ENCODE measurements at regions not wholly inside any gene's neighbourhood (a gene's known extent, or its start where the extent isn't known, plus 50 kb on each side); places are given as distances from the start of the nearest gene placed in this dataset.

DNA sequence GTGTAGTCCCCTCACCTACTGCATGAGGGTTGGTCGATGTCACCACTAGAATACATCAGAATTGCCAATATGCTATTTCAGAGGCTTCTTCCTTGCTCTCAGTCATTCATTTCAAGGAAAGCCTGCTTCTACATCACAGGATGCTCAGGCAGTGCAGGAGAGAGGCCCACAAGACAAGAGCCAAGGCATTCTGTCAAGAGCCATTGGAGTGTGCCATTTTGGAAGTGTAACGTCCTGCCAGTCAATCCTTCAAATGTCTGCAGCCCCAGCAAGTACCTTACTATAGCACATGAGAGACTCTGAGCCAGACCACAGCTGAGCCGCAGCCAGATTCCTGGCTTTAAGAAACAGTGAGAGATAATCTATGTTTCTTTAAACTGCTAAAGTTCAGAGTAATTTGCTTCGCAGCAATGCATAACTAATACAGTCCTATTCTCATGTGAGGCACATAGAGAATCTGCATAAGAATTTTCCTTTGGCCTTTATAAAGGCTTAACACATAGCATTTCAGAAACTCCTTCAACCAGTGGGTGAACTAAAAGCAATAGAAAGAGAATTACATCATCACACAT is 166.5 kb upstream of the GNAI1 start:
- no peak for DNase-seq (ENCODE audit: low spot score)
- no peaks in the 10 kb centered on the region for H3K4me1 ChIP-seq
- TF ChIP-seq, protein P1, sequence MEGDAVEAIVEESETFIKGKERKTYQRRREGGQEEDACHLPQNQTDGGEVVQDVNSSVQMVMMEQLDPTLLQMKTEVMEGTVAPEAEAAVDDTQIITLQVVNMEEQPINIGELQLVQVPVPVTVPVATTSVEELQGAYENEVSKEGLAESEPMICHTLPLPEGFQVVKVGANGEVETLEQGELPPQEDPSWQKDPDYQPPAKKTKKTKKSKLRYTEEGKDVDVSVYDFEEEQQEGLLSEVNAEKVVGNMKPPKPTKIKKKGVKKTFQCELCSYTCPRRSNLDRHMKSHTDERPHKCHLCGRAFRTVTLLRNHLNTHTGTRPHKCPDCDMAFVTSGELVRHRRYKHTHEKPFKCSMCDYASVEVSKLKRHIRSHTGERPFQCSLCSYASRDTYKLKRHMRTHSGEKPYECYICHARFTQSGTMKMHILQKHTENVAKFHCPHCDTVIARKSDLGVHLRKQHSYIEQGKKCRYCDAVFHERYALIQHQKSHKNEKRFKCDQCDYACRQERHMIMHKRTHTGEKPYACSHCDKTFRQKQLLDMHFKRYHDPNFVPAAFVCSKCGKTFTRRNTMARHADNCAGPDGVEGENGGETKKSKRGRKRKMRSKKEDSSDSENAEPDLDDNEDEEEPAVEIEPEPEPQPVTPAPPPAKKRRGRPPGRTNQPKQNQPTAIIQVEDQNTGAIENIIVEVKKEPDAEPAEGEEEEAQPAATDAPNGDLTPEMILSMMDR (IDR thresholded peaks at IDR 0.05), result no peak
- no peak overlapping the region for H3K27ac ChIP-seq
- H3K36me3 ChIP-seq, result no peaks in the 10 kb centered on the region
- no peak overlapping the region for H3K4me3 ChIP-seq
- H3K9me3 ChIP-seq, result no peaks in the 10 kb centered on the region
- no peaks in the 10 kb centered on the region for H3K27me3 ChIP-seq

DNA sequence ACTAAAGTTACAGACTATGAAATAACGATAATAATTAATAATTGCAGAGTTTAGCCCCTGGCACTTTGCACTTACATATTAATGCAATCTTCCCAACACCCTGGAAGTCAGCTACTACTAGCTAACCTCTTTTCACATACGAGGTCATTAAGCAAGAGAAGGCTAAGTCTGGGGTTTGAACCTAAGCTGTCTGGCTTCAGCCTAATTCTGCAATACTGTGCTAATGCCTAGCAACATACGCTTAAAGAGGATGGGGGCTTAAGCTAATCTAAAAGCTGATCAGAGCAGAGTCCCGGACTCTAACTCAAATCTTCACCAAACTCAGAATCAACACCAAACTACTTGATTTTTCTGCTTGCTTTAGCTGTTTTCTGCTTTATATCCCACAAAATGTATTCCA is 168.7 kb upstream of the GNAI1 start:
- DNase-seq (ENCODE audit: low spot score), result no peak
- no peak overlapping the region for H3K27ac ChIP-seq
- TF ChIP-seq, protein P1 (IDR thresholded peaks at IDR 0.05), result no peak
- no peaks in the 10 kb centered on the region for H3K4me1 ChIP-seq
- H3K36me3 ChIP-seq, result no peaks in the 10 kb centered on the region
- no peak overlapping the region for H3K4me3 ChIP-seq
- no peaks in the 10 kb centered on the region for H3K27me3 ChIP-seq
- H3K9me3 ChIP-seq, result no peaks in the 10 kb centered on the region

DNA sequence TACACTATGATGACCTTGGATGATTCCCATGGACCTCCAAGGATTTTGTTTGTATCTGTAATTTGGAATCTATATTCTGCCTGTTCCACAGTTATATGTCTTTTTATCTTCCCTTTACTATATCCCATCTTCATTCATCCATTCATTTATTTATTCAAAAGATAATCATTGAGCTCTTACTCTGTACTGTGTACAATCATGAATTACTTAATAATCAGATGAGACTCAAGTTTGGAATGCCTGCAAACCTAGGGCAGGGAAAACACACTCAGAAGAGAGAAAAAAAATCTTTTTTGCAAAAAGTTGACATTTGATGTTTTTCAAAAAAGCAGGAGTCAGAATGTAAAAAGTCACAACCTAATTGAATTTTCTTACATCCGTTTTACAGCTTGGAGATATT is 170.2 kb upstream of the GNAI1 start:
- no peak overlapping the region for H3K4me3 ChIP-seq
- H3K36me3 ChIP-seq, result no peaks in the 10 kb centered on the region
- no peaks in the 10 kb centered on the region for H3K4me1 ChIP-seq
- H3K27me3 ChIP-seq, result no peaks in the 10 kb centered on the region
- DNase-seq (ENCODE audit: low spot score), result no peak
- TF ChIP-seq, protein P1 (IDR thresholded peaks at IDR 0.05), result no peak
- H3K9me3 ChIP-seq, result no peaks in the 10 kb centered on the region
- no peak overlapping the region for H3K27ac ChIP-seq

DNA sequence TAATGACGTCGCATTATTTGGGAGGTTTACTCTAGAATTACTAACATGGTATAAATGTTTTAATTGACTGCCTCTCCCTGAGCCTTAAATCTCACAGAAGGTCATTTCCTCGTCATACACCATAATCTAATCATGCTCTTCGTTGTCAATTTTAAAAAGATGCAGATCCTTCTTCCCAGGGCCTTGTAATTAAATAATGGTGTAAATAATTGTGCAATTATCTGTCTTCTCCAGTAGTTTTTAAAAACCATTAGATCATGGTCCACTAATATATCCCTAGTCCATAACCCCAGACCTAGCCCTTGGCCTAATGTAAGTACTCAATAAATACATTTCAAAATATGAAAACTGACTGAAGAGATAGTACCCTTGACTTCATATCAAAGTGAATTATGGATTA is 181.5 kb upstream of the GNAI1 start:
- Histone ChIP-seq H3K27me3 (no peaks in the 10 kb centered on the region), H3K36me3 (no peaks in the 10 kb centered on the region), H3K9me3 (no peaks in the 10 kb centered on the region), H3K4me1 (no peaks in the 10 kb centered on the region), H3K27ac (no peak overlapping the region), H3K4me3 (no peak overlapping the region)
- DNase-seq (ENCODE audit: low spot score), result no peak
- TF ChIP-seq, protein P1 (IDR thresholded peaks at IDR 0.05), result no peak

DNA sequence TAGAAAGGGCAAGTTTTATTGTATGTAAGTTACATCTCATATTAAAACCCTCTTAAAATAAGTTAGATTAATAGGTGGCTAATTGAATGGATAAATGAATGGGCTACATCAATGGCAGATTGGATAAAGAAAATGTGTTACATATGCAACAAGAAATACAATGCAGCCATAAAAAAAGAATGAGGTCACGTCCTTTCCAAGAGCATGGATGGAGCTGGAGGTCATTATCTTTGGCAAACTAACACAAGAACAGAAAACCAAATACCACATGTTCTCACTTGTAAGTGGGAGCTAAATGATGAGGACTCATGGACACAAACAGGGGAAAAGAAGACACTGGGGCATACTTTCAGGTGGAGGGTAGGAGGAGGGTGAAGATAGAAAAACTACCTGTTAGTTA is 182.2 kb upstream of the GNAI1 start:
- no peaks in the 10 kb centered on the region for H3K27me3 ChIP-seq
- TF ChIP-seq, protein P1 (IDR thresholded peaks at IDR 0.05), result no peak
- no peaks in the 10 kb centered on the region for H3K9me3 ChIP-seq
- H3K4me1 ChIP-seq, result no peaks in the 10 kb centered on the region
- H3K36me3 ChIP-seq, result no peaks in the 10 kb centered on the region
- no peak overlapping the region for H3K4me3 ChIP-seq
- DNase-seq (ENCODE audit: low spot score), result no peak
- H3K27ac ChIP-seq, result no peak overlapping the region

DNA sequence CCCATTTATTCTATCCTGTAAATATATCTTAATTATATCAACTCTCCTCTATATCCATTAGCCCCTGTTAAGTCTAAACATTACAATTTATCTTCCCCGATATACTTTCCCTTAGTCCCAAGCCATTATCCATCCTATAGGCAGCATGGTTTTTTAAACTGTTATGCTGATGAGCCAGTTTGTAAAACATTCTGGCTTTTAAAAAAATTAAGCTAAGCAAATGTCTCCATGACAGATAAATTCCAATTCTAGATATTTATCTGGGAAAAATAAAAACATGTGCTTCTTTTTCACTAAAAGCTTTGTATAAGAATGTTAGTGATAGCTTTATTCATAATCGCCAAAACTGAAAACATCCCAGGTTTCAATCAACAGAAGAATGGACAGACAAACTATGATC is 183.2 kb upstream of the GNAI1 start:
- no peak for DNase-seq (ENCODE audit: low spot score)
- Histone ChIP-seq H3K9me3 (peaks cover 0 to 5% of the 10 kb centered on the region in 2 donors), H3K4me3 (no peak overlapping the region), H3K4me1 (no peaks in the 10 kb centered on the region), H3K36me3 (no peaks in the 10 kb centered on the region), H3K27me3 (no peaks in the 10 kb centered on the region), H3K27ac (no peak overlapping the region)
- TF ChIP-seq, protein P1 (IDR thresholded peaks at IDR 0.05), result no peak
